LNCaP clone FGC (cell line): ENCODE measurements at regions not wholly inside any gene's neighbourhood (a gene's known extent, or its start where the extent isn't known, plus 50 kb on each side); places are given as distances from the start of the nearest gene placed in this dataset.

Experiments
- DNase-seq: peaks from one replicate; pipeline ENCODE4 v3.0.0-alpha.2; 2011; ENCODE audit warnings: low read depth
- H3K4me3 ChIP-seq: 2 replicates; pipeline ENCODE4 v1.5.1; 2011; ENCODE audit warnings: mild to moderate bottlenecking, low read depth, low read length, control low read depth
- TF ChIP-seq, protein P1 (sequence below): IDR thresholded peaks from 2 replicates; pipeline ENCODE4 v1.5.1; 2012; ENCODE audit warnings: mild to moderate bottlenecking; ENCODE audit not compliant: control insufficient read depth, insufficient read depth; ENCODE audit errors: extremely low read depth

DNA sequence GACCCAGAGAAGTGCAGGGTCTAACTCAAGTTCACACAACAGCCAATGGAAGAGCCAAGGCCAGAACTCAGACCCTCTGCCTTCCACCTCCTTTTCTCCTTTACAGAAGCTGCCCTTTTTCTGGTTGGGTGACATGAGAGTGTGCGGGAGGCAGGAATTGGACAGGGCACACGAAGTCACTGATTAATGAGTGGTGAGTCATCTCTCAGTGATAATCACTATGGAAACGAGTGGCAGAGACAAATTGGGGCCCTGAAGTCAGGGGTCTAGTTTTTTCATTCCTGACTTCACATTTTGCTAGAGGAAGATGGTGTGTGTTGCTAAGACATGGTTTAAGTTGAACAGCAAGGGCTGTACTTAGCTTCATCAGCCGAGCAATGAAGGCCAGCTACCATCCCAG lies 312.7 kb upstream of the CCL2 start:
- TF ChIP-seq, protein P1, sequence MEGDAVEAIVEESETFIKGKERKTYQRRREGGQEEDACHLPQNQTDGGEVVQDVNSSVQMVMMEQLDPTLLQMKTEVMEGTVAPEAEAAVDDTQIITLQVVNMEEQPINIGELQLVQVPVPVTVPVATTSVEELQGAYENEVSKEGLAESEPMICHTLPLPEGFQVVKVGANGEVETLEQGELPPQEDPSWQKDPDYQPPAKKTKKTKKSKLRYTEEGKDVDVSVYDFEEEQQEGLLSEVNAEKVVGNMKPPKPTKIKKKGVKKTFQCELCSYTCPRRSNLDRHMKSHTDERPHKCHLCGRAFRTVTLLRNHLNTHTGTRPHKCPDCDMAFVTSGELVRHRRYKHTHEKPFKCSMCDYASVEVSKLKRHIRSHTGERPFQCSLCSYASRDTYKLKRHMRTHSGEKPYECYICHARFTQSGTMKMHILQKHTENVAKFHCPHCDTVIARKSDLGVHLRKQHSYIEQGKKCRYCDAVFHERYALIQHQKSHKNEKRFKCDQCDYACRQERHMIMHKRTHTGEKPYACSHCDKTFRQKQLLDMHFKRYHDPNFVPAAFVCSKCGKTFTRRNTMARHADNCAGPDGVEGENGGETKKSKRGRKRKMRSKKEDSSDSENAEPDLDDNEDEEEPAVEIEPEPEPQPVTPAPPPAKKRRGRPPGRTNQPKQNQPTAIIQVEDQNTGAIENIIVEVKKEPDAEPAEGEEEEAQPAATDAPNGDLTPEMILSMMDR: no peak
- H3K4me3 ChIP-seq: no peak overlapping the region
- no peak for DNase-seq

DNA sequence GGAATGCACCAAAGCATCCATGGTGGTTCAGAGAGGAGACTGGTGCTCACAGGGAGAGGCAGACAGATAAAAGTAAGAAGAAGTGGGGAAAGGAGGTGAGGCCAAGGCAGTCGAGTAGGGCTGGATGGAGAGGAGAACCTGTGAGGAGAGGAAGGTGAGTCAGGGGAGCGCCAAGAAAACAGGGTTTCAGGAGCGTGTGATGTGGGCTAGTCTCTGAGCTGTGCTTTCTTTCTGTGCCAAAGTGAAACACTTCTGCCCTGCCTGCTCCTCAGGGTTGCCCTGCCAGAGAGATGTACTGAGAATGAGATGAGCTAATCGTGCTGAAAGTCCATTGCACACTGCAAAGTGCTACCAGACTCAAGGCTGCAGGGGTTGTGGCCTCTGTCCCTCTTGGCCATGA lies 310.7 kb upstream of the CCL2 start:
- TF ChIP-seq, protein P1: no peak
- H3K4me3 ChIP-seq: no peak overlapping the region
- DNase-seq: no peak

DNA sequence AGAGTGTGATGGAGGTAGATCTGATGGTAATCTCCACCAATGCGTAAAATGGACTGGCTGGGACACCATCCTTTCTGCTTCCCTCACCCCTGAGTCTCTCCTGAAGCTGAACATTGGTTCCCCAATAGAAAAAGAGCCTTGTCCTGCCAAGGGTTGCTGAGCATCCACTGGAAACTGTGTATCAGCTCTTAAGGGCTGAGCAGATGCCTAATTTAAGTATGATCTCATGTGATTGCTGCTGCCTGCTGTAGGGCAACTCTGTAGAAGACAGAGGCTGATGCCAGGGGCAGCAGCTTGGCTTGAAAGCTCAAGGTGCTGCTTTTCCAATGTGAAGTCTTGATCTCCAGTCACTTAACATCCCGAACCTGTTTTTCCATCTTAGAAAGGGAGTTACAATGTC lies 310.3 kb upstream of the CCL2 start:
- H3K4me3 ChIP-seq: no peak overlapping the region
- TF ChIP-seq, protein P1: no peak
- DNase-seq: no peak

DNA sequence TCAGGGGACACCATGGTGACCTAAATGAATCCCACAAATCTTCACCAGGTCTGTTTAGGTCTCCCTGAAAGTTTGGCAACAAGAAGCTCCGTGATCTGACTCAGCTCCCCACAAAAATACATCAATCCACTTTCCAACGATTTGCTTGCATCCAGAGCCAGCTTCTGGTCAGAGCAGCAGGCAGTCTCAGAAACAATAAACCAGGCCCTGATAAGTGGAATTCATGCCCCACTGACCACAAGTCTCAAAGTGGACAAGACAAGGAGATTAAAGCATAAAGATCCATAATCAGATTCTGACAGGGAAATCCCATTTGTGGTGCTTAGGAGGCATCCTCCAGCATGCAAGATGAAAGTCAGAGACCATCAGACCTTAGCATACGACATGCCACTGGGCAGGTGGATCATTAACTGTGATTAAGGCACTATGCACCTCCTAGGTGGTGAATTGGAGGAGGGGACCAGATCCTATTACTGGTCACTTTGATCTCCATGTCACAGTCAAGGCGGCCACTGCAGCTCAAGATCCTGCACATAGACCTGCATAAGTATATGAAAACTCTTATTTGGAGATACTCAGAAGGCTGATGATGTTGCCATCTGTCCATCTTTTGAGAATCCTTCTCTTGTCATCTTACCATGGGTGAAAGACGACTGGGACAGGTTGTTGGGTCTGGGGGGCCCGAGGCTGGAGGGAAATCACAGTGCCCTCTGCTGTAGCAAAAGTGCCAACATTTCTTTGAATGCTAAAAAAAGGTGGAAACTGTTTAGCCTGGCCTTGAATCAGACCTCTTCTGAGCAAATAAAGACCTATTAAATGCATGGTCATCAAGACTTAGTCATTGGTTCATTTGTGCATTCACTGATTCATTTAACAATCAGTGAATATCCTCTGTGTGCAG lies 309.2 kb upstream of the CCL2 start:
- no peak overlapping the region for H3K4me3 ChIP-seq
- DNase-seq: no peak
- TF ChIP-seq, protein P1: no peak

DNA sequence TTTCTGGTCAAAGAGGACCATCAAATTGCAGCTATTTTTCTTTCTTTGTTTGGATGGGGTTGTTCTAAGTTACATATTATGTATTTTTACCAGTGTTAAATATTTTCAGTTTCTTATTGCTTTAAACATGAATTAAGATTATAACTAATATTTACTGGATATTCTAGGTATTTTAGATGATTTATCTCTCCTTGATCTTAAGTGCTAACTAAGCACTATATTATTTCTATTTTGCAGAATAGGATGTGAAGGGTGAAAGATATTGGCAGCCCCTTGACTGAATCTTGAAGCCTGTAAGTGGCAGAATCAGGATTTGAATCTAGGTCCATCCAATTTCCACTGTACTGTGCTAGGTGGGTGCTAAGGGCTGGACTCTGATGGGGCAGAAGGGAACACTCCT lies 307.3 kb upstream of the CCL2 start:
- TF ChIP-seq, protein P1: no peak
- DNase-seq: no peak

DNA sequence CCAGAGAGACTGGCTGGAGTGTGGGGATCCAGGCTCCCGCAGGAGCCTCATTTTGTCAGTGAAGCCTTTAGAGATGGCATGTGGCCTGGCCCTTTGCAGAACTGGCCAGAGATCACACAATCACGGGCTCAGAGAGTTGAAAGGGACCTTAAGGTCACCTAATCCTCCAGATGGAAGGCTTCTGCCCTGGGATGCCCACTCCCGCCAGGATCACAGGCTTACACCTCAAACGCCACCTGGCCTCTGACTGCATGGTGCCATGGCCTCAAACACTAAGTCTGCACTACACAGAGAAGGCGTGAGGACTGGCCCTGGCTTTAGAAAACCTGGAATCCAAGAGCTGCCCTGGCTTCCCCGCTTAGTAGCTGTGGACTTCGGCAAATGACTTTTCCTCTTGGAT lies 306.8 kb upstream of the CCL2 start:
- H3K4me3 ChIP-seq: no peak overlapping the region
- TF ChIP-seq, protein P1: no peak
- no peak for DNase-seq

More for the DNA sequence above, 307.3 kb upstream of the CCL2 start:
- H3K4me3 ChIP-seq: no peak overlapping the region

DNA sequence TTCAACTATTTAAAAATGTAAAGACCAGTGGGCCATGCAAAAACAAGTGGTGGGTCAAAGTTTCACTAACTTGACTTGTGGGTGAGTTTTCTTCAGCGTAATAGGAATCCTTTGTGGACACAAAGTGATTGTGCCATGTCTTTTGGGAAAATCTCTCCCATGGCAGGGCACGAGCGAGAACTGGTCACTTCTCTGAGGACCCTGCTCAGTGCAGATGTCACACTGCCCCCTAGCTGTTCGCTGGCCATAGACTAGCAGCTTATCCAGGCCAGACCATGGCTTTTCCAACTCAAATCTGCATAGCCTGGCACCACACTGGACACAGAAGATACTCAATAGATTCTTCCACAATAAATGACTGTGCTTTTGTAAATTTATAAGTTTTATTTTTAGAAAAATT lies 306.0 kb upstream of the CCL2 start:
- TF ChIP-seq, protein P1: peak; percentile 41
- DNase-seq: no peak
- H3K4me3 ChIP-seq: no peak overlapping the region
